ENCODE measurements at regions not wholly inside any gene's neighbourhood (a gene's known extent, or its start where the extent isn't known, plus 50 kb on each side); places are given as distances from the start of the nearest gene placed in this dataset.

DNA sequence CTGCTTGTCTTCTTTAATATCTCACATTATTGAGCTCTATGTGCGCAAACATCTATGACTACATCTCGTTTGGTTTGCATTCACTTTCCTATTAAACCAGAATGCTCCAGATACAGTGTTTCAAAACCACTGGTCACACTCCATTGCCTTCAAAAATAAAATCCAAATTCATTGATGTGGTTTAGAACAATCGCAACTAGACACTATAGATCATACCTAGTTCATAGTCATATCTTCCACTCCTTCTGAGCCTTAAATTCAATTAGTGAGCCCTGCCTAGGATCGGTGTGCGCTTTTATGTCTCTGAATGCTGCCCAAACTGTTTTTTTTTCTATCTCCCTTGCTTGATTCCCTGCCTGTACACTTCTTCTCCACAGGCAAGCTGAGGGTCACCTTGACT is 238.5 kb upstream of the RGPD4 start:
- POLR2A ChIA-PET: no interaction called here
- TF ChIP-seq ZNF317 (CRISPR knock-in tag; IDR thresholded peaks at IDR 0.05; ENCODE audit: borderline replicate concordance, low read depth): no peak
- no peak for TF ChIP-seq FOXP4 (CRISPR knock-in tag; IDR thresholded peaks at IDR 0.05)
- TF ChIP-seq, protein P1, sequence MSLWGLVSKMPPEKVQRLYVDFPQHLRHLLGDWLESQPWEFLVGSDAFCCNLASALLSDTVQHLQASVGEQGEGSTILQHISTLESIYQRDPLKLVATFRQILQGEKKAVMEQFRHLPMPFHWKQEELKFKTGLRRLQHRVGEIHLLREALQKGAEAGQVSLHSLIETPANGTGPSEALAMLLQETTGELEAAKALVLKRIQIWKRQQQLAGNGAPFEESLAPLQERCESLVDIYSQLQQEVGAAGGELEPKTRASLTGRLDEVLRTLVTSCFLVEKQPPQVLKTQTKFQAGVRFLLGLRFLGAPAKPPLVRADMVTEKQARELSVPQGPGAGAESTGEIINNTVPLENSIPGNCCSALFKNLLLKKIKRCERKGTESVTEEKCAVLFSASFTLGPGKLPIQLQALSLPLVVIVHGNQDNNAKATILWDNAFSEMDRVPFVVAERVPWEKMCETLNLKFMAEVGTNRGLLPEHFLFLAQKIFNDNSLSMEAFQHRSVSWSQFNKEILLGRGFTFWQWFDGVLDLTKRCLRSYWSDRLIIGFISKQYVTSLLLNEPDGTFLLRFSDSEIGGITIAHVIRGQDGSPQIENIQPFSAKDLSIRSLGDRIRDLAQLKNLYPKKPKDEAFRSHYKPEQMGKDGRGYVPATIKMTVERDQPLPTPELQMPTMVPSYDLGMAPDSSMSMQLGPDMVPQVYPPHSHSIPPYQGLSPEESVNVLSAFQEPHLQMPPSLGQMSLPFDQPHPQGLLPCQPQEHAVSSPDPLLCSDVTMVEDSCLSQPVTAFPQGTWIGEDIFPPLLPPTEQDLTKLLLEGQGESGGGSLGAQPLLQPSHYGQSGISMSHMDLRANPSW (CRISPR knock-in tag; conservative IDR thresholded peaks at IDR 0.05; ENCODE audit: low read depth): no peak
- TF ChIP-seq HMGXB4 (CRISPR knock-in tag; IDR thresholded peaks at IDR 0.05): no peak
- TF ChIP-seq SOX15 (CRISPR knock-in tag; IDR thresholded peaks at IDR 0.05): no peak
- Mint-ChIP-seq H3K27ac (no peak overlapping the region), H3K4me3 (no peak overlapping the region), H3K4me1 (peaks cover 3% of the 10 kb centered on the region; the same call in 1 of the 2 replicates), H3K9me3 (peaks cover 10% of the 10 kb centered on the region; the same call in 1 of the 2 replicates), H3K36me3 (no peaks in the 10 kb centered on the region), H3K27me3 (ENCODE audit: low read depth) (no peaks in the 10 kb centered on the region)
- no peak for DNase-seq (ENCODE audit: low spot score)
- no peak for ATAC-seq
- CTCF ChIA-PET: no interaction called here

DNA sequence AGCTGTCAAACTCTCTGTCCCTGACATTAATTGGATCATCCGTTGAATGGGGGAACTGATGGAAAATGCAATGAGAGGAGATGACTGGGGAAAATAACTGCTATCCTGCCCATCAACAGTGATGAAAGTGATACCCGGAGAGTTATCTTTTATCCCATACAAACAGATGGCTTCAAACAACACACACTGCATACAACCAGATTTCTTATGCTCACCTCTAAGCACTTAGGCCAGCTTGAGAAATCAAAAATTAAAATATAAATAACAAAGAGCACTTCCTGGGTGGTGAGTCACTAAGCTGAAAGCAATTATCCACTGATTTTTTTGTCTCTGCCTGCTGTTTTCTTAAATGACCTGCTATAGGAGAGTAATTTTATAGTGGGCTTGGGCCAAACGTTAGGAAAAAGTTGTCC is 237.6 kb upstream of the RGPD4 start:
- Mint-ChIP-seq H3K9me3 (peaks cover 19% of the 10 kb centered on the region; the same call in 1 of the 2 replicates), H3K36me3 (no peaks in the 10 kb centered on the region), H3K27me3 (ENCODE audit: low read depth) (no peaks in the 10 kb centered on the region), H3K4me1 (peaks cover 3% of the 10 kb centered on the region; the same call in 1 of the 2 replicates), H3K4me3 (no peak overlapping the region), H3K27ac (no peak overlapping the region)
- ChIA-PET POLR2A (no interaction called here), CTCF (no interaction called here)
- ATAC-seq: no peak
- no peak for DNase-seq (ENCODE audit: low spot score)
- TF ChIP-seq TEAD1 (CRISPR knock-in tag; IDR thresholded peaks at IDR 0.05): no peak
- no peak for TF ChIP-seq ZNF317 (CRISPR knock-in tag; IDR thresholded peaks at IDR 0.05; ENCODE audit: borderline replicate concordance, low read depth)
- TF ChIP-seq MAX (CRISPR knock-in tag; IDR thresholded peaks at IDR 0.05): no peak
- TF ChIP-seq, protein P2, sequence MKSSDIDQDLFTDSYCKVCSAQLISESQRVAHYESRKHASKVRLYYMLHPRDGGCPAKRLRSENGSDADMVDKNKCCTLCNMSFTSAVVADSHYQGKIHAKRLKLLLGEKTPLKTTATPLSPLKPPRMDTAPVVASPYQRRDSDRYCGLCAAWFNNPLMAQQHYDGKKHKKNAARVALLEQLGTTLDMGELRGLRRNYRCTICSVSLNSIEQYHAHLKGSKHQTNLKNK (CRISPR knock-in tag; IDR thresholded peaks at IDR 0.05): no peak
- no peak for TF ChIP-seq KAT7 (CRISPR knock-in tag; IDR thresholded peaks at IDR 0.05; ENCODE audit: borderline replicate concordance)
- TF ChIP-seq CDX4 (CRISPR knock-in tag; IDR thresholded peaks at IDR 0.05; ENCODE audit: borderline replicate concordance): no peak
- TF ChIP-seq ARID4B (CRISPR knock-in tag; IDR thresholded peaks at IDR 0.05; ENCODE audit: borderline replicate concordance): no peak
- no peak for TF ChIP-seq AFF4 (CRISPR knock-in tag; IDR thresholded peaks at IDR 0.05; ENCODE audit: borderline replicate concordance)
- no peak for TF ChIP-seq ATF2 (CRISPR knock-in tag; IDR thresholded peaks at IDR 0.05; ENCODE audit: borderline replicate concordance, low read depth)
- no peak for TF ChIP-seq NR3C1 (CRISPR knock-in tag; conservative IDR thresholded peaks at IDR 0.05; ENCODE audit: low read depth)
